ENCODE measurements at regions not wholly inside any gene's neighbourhood (a gene's known extent, or its start where the extent isn't known, plus 50 kb on each side); places are given as distances from the start of the nearest gene placed in this dataset.

GRCh38 chr10:3350617-3351258, 178.2 kb upstream of the PITRM1 start:
- H3K27me3 ChIP-seq, result no peaks in the 10 kb centered on the region
- no peak for TF ChIP-seq Cebpa-rat (IDR thresholded peaks at IDR 0.05)
- H3K9ac ChIP-seq, result no peak overlapping the region
- no peak overlapping the region for H3K4me2 ChIP-seq
- no peak overlapping the region for H3K27ac ChIP-seq
- H3K4me3 ChIP-seq, result no peak overlapping the region
- H3K9me3 ChIP-seq, result peaks cover 5% of the 10 kb centered on the region
- H3K36me3 ChIP-seq, result no peaks in the 10 kb centered on the region
- no peaks in the 10 kb centered on the region for H4K20me1 ChIP-seq
- 0 out of 2 replicates have a peak, but pooled peaks cover 4% of the 10 kb centered on the region for H3K4me1 ChIP-seq

GRCh38 chr10:3350205-3350604, 177.6 kb upstream of the PITRM1 start:
- Histone ChIP-seq H3K27me3 (no peaks in the 10 kb centered on the region), H3K9ac (no peak overlapping the region), H3K4me2 (no peak overlapping the region), H3K4me3 (no peak overlapping the region), H3K36me3 (no peaks in the 10 kb centered on the region), H4K20me1 (no peaks in the 10 kb centered on the region), H3K9me3 (peaks cover 5% of the 10 kb centered on the region), H3K27ac (no peak overlapping the region), H3K4me1 (0 out of 2 replicates have a peak, but pooled peaks cover 4% of the 10 kb centered on the region)
- TF ChIP-seq Cebpa-rat (IDR thresholded peaks at IDR 0.05), result no peak

- Histone ChIP-seq H3K9me3 (no peaks in the 10 kb centered on the region), H3K9ac (no peak overlapping the region), H4K20me1 (no peaks in the 10 kb centered on the region), H3K36me3 (no peaks in the 10 kb centered on the region), H3K4me1 (0 out of 2 replicates have a peak, but pooled peaks cover 4% of the 10 kb centered on the region), H3K27me3 (no peaks in the 10 kb centered on the region), H3K4me3 (no peak overlapping the region), H3K4me2 (no peak overlapping the region), H3K27ac (no peak overlapping the region)
- no peak for TF ChIP-seq Cebpa-rat (IDR thresholded peaks at IDR 0.05)
These were observed 176.0 kb upstream of the PITRM1 start for GRCh38 chr10:3348564-3348963.

GRCh38 chr10:3347413-3348182, 175.0 kb upstream of the PITRM1 start:
- Histone ChIP-seq H3K9me3 (no peaks in the 10 kb centered on the region), H3K4me3 (no peak overlapping the region), H4K20me1 (no peaks in the 10 kb centered on the region), H3K4me1 (0 out of 2 replicates have a peak, but pooled peaks cover 4% of the 10 kb centered on the region), H3K27me3 (no peaks in the 10 kb centered on the region), H3K4me2 (no peak overlapping the region), H3K9ac (no peak overlapping the region), H3K27ac (no peak overlapping the region), H3K36me3 (no peaks in the 10 kb centered on the region)
- no peak for TF ChIP-seq Cebpa-rat (IDR thresholded peaks at IDR 0.05)

- no peaks in the 10 kb centered on the region for H3K27me3 ChIP-seq
- 0 out of 2 replicates have a peak, but pooled peaks cover 4% of the 10 kb centered on the region for H3K4me1 ChIP-seq
- H3K9ac ChIP-seq, result no peak overlapping the region
- no peaks in the 10 kb centered on the region for H3K36me3 ChIP-seq
- H3K9me3 ChIP-seq, result no peaks in the 10 kb centered on the region
- no peak overlapping the region for H3K4me3 ChIP-seq
- H3K27ac ChIP-seq, result no peak overlapping the region
- no peak for TF ChIP-seq Cebpa-rat (IDR thresholded peaks at IDR 0.05)
- H4K20me1 ChIP-seq, result no peaks in the 10 kb centered on the region
- no peak overlapping the region for H3K4me2 ChIP-seq
These were observed 174.3 kb upstream of the PITRM1 start for GRCh38 chr10:3346851-3347250.

- no peak overlapping the region for H3K4me2 ChIP-seq
- H3K27ac ChIP-seq, result no peak overlapping the region
- H3K9me3 ChIP-seq, result no peaks in the 10 kb centered on the region
- no peaks in the 10 kb centered on the region for H3K27me3 ChIP-seq
- H3K9ac ChIP-seq, result no peak overlapping the region
- no peaks in the 10 kb centered on the region for H4K20me1 ChIP-seq
- H3K4me3 ChIP-seq, result no peak overlapping the region
- H3K36me3 ChIP-seq, result no peaks in the 10 kb centered on the region
- TF ChIP-seq Cebpa-rat (IDR thresholded peaks at IDR 0.05), result no peak
- no peaks in the 10 kb centered on the region for H3K4me1 ChIP-seq
These were observed 170.2 kb upstream of the PITRM1 start for GRCh38 chr10:3342771-3343170.

- H4K20me1 ChIP-seq, result no peaks in the 10 kb centered on the region
- H3K27me3 ChIP-seq, result no peaks in the 10 kb centered on the region
- no peaks in the 10 kb centered on the region for H3K36me3 ChIP-seq
- H3K9ac ChIP-seq, result no peak overlapping the region
- no peaks in the 10 kb centered on the region for H3K9me3 ChIP-seq
- H3K4me1 ChIP-seq, result no peaks in the 10 kb centered on the region
- H3K4me3 ChIP-seq, result no peak overlapping the region
- H3K4me2 ChIP-seq, result no peak overlapping the region
- TF ChIP-seq Cebpa-rat (IDR thresholded peaks at IDR 0.05), result no peak
- H3K27ac ChIP-seq, result no peak overlapping the region
These were observed 167.6 kb upstream of the PITRM1 start for GRCh38 chr10:3340127-3340730.

- TF ChIP-seq Cebpa-rat (IDR thresholded peaks at IDR 0.05), result no peak
- Histone ChIP-seq H3K27ac (no peak overlapping the region), H3K4me1 (no peaks in the 10 kb centered on the region)
These were observed 167.0 kb upstream of the PITRM1 start for GRCh38 chr10:3339531-3339950.

GRCh38 chr10:3339121-3339520, 166.5 kb upstream of the PITRM1 start:
- Histone ChIP-seq H3K27me3 (no peaks in the 10 kb centered on the region), H3K4me3 (no peak overlapping the region), H3K4me2 (no peak overlapping the region), H3K9ac (no peak overlapping the region), H3K4me1 (no peaks in the 10 kb centered on the region), H4K20me1 (no peaks in the 10 kb centered on the region), H3K36me3 (no peaks in the 10 kb centered on the region), H3K27ac (no peak overlapping the region), H3K9me3 (no peaks in the 10 kb centered on the region)
- TF ChIP-seq Cebpa-rat (IDR thresholded peaks at IDR 0.05), result no peak

More at GRCh38 chr10:3339531-3339950, 167.0 kb upstream of the PITRM1 start:
- H3K4me3 ChIP-seq, result no peak overlapping the region
- H4K20me1 ChIP-seq, result no peaks in the 10 kb centered on the region
- no peak overlapping the region for H3K4me2 ChIP-seq
- no peaks in the 10 kb centered on the region for H3K36me3 ChIP-seq
- no peaks in the 10 kb centered on the region for H3K27me3 ChIP-seq
- H3K9ac ChIP-seq, result no peak overlapping the region
- no peaks in the 10 kb centered on the region for H3K9me3 ChIP-seq

- no peaks in the 10 kb centered on the region for H3K4me1 ChIP-seq
- no peaks in the 10 kb centered on the region for H3K9me3 ChIP-seq
- no peak overlapping the region for H3K9ac ChIP-seq
- TF ChIP-seq Cebpa-rat (IDR thresholded peaks at IDR 0.05), result no peak
- H3K4me2 ChIP-seq, result no peak overlapping the region
- H4K20me1 ChIP-seq, result no peaks in the 10 kb centered on the region
- H3K27ac ChIP-seq, result no peak overlapping the region
- H3K27me3 ChIP-seq, result no peaks in the 10 kb centered on the region
- H3K36me3 ChIP-seq, result no peaks in the 10 kb centered on the region
- no peak overlapping the region for H3K4me3 ChIP-seq
These were observed 165.2 kb upstream of the PITRM1 start for GRCh38 chr10:3337741-3338140.
